ENCODE measurements at regions not wholly inside any gene's neighbourhood (a gene's known extent, or its start where the extent isn't known, plus 50 kb on each side); places are given as distances from the start of the nearest gene placed in this dataset.

DNA sequence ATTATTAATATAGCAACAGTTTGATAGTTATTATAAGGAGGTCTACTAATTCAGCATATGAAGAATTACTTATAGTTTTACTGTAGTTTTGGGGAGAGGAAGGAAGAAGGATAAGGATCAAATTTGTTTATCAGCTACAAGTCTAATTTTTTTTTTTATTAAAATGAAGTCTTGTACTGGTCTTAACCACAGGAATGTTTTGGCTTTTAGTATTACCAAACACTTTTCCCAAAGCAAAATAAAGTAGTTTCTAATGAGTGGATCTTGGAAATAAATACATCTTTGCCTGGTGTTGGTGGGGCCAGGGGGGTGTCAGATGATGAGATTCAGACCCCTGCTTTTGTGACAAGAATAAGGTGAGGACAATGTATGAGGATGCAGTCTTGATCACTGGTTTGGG lies 57.2 kb upstream of the ZDHHC17 start:
- no peak for DNase-seq (ENCODE audit: low read depth in 3 of 3)

DNA sequence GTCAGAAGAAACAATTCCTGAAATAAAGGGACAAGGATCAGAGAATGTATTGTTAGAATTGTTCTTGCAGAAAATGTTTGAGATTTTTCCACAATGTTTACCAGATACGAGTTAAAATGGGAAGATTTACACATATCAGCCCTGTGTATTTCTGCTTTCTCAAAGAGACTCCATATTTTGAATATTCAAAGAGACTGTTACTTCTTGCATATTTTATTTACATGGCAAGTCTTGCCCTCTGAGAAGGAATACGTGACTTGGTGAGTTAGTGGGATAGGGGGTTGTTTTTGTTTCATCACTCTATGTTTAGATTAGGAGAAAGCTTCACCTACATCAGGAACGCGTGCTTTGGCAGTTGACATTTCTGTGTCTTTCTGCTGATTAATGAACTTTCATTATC lies 56.1 kb upstream of the ZDHHC17 start:
- no peak for DNase-seq (ENCODE audit: low read depth in 3 of 3)

DNA sequence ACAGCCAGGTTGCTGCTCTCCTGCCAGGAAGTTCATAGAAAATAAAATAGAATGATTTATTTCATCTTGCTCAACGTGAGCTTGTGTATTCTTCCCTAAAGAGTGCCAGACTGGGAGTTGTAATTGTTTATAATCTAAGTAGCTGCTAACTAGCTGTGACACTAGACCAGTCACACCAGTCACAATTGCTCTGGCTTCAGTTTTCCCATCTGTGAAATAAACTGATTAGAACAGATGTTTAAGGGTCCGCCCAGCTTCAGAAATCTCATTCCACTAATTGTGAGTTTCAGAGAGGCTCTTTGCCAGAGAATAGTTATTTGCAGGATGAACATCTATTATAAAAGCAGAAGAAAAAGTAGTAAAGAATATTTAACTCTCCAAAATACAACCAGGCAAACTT lies 55.6 kb upstream of the ZDHHC17 start:
- no peak for DNase-seq (ENCODE audit: low read depth in 3 of 3)

DNA sequence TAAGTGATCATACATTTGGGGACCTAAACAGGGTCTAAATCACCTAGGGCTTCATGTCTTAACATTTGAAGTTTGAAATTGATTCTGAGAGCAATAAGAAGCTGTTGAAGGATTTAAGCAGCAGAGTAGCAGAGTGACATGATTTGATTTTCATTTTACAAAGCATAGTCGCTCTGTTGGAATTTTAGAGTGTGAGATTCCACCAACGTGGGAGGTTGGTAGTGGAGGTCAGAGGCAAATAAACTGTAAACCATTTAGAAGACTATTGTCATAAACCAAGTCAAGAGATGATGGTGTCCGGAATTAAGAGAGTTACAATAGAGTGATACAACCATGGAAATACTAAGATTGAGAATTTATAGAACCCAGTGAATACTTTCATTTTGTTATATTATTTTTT lies 52.7 kb upstream of the ZDHHC17 start:
- no peak for DNase-seq (ENCODE audit: low read depth in 3 of 3)

DNA sequence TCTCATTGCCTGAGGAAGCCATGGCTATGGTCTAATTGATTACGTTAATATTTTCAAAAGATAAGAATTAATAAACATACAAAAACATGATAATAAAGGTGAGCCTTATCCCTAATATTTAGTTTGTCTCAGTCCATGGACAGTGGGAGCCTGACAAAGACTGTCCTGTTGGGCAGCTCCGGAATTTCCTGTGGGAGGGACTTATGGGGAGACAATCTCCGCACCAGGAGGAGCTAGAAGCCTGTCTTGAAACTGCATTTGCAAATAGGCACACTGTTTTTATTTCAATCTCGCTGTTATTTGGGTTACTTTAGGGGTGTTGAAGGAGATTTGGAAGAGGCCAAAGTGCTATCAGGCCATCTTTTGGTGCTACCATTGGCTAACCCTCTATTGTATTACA lies 50.8 kb upstream of the ZDHHC17 start:
- DNase-seq (ENCODE audit: low read depth in 3 of 3): no peak

DNA sequence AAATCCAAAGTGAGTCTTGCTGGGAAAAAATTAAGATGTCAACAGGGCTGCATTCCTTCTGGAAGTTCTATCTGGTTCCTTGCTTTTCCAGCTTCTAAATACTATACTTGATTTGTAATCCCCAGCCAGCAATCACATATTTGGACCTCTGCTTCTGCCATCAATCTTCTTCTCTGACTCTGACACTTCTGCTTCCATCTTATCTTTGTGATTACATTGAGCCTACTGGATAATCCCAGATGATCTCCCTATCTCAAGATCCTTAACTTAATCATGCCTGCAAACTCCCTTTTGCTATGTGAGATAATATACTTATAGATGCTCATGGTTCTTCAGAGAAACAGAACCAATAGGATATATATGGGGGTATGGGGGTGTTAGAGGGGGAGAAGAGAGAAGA lies 49.9 kb upstream of the ZDHHC17 start:
- DNase-seq (ENCODE audit: low read depth in 3 of 3): no peak

Measured in stimulated activated CD4-positive, alpha-beta T cell treated with anti-CD3 and anti-CD28 coated beads, TNF-alpha, amount 100 ng/mL, for 48 hours (primary cell).